HCT116 (cell line): ENCODE measurements at regions not wholly inside any gene's neighbourhood (a gene's known extent, or its start where the extent isn't known, plus 50 kb on each side); places are given as distances from the start of the nearest gene placed in this dataset.

ENCODE experiments used
- ATAC-seq: fragments of 200-7000 bp; cut with Tn5 transposase; 2 replicates; pipeline ENCODE4 v1.9.1; 2020; ENCODE audit warnings: mild to moderate bottlenecking, moderate library complexity
- BruUV-seq: library from RNA; stranded (reverse); fragments of 400-500 nt; replicated peaks from 2 replicates; lab custom pipeline; 2021; lab: Mats Ljungman, UMichigan
- CTCF ChIA-PET: fragments of 300-600 bp; sonication (Branson Sonifier 250); formaldehyde crosslinking; loops from one replicate; lab custom pipeline; 2021; ENCODE audit warnings: antibody characterized with exemption; lab: Charles Lee
- POLR2A ChIA-PET: fragments of 300-600, 350-600 bp; sonication (Branson Sonifier 250); formaldehyde crosslinking; loops from one replicate; lab custom pipeline; 2021; ENCODE audit warnings: antibody characterized with exemption; lab: Charles Lee
- RAD21 ChIA-PET, 2 experiments: fragments of 300-600 bp; sonication (Branson Sonifier 250); formaldehyde crosslinking; loops; one replicate each; lab custom pipeline; 2023; ENCODE audit warnings: low total read pairs in 2 of 2; ENCODE audit not compliant: uncharacterized antibody in 2 of 2, unreplicated experiment in 2 of 2, low non-redundant PET in 1 of 2; lab: Charles Lee
- DNase-seq: peaks from one replicate; pipeline ENCODE4 v3.0.0-alpha.2; 2010; ENCODE audit warnings: low read depth, low spot score
- H2AFZ ChIP-seq: fragments of 200-600 bp; shearing (Covaris generic), sonication (generic); 2 replicates; pipeline ENCODE4 v1.6.1; 2017; ENCODE audit warnings: low read depth, mixed run types, mixed read lengths, antibody characterized with exemption, low read length; ENCODE audit not compliant: poor library complexity, severe bottlenecking
- H3K27ac ChIP-seq: 2 replicates; pipeline ENCODE4 v1.5.1; 2012; ENCODE audit warnings: low read depth, low read length
- H3K27me3 ChIP-seq: fragments of 200-600 bp; sonication (generic); 2 replicates; pipeline ENCODE4 v1.6.1; 2016; ENCODE audit warnings: mixed run types, low read length, mixed read lengths; ENCODE audit not compliant: insufficient read depth
- H3K36me3 ChIP-seq, 2 experiments: fragments of 200-500 bp in 1 of 2; fragments of 200-600 bp in 1 of 2; sonication (Bioruptor generic) in 1 of 2; sonication (generic) in 1 of 2; 2 replicates each; pipeline versions ENCODE4 v1.5.1 to v1.6.1; 2014 to 2016; ENCODE audit warnings: low read length in 2 of 2, inconsistent platforms in 1 of 2, mixed read lengths in 1 of 2, mixed run types in 1 of 2; ENCODE audit not compliant: insufficient read depth in 2 of 2, control insufficient read depth in 1 of 2
- H3K4me1 ChIP-seq, 2 experiments: fragments of 200-600 bp in 1 of 2; sonication (generic) in 1 of 2; 2 replicates each; pipeline versions ENCODE4 v1.5.1 to v1.6.1; 2012 to 2017; ENCODE audit warnings: low read length in 2 of 2, inconsistent platforms in 1 of 2, mild to moderate bottlenecking in 1 of 2, mixed read lengths in 1 of 2, mixed run types in 1 of 2, moderate library complexity in 1 of 2; ENCODE audit not compliant: insufficient read depth in 2 of 2, control insufficient read depth in 1 of 2
- H3K4me2 ChIP-seq: fragments of 200-600 bp; sonication (generic); 2 replicates; pipeline ENCODE4 v1.6.1; 2017; ENCODE audit warnings: mixed run types, low read length, mixed read lengths
- H3K4me3 ChIP-seq, 2 experiments: fragments of 200-600 bp in 1 of 2; sonication (generic) in 1 of 2; replicated peaks in 1 of 2; 2 replicates each; pipeline ENCODE4 v1.5.1; 2011 to 2016; ENCODE audit warnings: low read length in 2 of 2, control low read depth in 1 of 2, low read depth in 1 of 2, mild to moderate bottlenecking in 1 of 2, mixed read lengths in 1 of 2, mixed run types in 1 of 2
- H3K79me2 ChIP-seq: fragments of 200-600 bp; sonication (generic); 2 replicates; pipeline ENCODE4 v1.6.1; 2017; ENCODE audit warnings: mild to moderate bottlenecking, mixed run types, low read length, moderate library complexity, mixed read lengths; ENCODE audit not compliant: insufficient read depth
- H3K9ac ChIP-seq: fragments of 200-600 bp; sonication (generic); 2 replicates; pipeline ENCODE4 v1.6.1; 2016; ENCODE audit warnings: low read length, mixed read lengths
- H3K9me2 ChIP-seq: fragments of 200-600 bp; sonication (generic), shearing (Covaris generic); 2 replicates; pipeline ENCODE4 v1.6.1; 2017; ENCODE audit warnings: mixed run types, mild to moderate bottlenecking, moderate library complexity; ENCODE audit not compliant: insufficient read depth
- H3K9me3 ChIP-seq, 2 experiments: fragments of 200-500 bp in 1 of 2; fragments of 200-600 bp in 1 of 2; sonication (Bioruptor generic) in 1 of 2; sonication (generic) in 1 of 2; 2 replicates each; pipeline ENCODE4 v1.6.1; 2014 to 2017; ENCODE audit warnings: low read length in 2 of 2, mixed read lengths in 2 of 2, inconsistent platforms in 1 of 2, low read depth in 1 of 2, mild to moderate bottlenecking in 1 of 2, mixed run types in 1 of 2, moderate library complexity in 1 of 2; ENCODE audit not compliant: control insufficient read depth in 1 of 2, insufficient read depth in 1 of 2
- H4K20me1 ChIP-seq: fragments of 200-600 bp; sonication (generic), shearing (Covaris generic); 2 replicates; pipeline ENCODE4 v1.6.1; 2017; ENCODE audit warnings: mixed run types, mild to moderate bottlenecking, moderate library complexity; ENCODE audit not compliant: insufficient read depth
- ATF3 ChIP-seq: IDR thresholded peaks from 2 replicates; pipeline ENCODE4 v1.6.1; 2012
- CEBPB ChIP-seq: IDR thresholded peaks from 2 replicates; pipeline ENCODE4 v1.6.1; 2012; ENCODE audit warnings: low read depth
- EGR1 ChIP-seq: IDR thresholded peaks from 2 replicates; pipeline ENCODE4 v1.6.1; 2012; ENCODE audit warnings: low read depth
- EZH2phosphoT487 ChIP-seq: fragments of 200-600 bp; IDR thresholded peaks from 2 replicates; pipeline ENCODE4 v1.6.1; 2018; ENCODE audit warnings: antibody characterized with exemption, borderline replicate concordance
- FOSL1 ChIP-seq: IDR thresholded peaks from 2 replicates; pipeline ENCODE4 v1.6.1; 2012; ENCODE audit warnings: low read depth
- MAX ChIP-seq: IDR thresholded peaks from 2 replicates; pipeline ENCODE4 v1.6.1; 2012
- POLR2A ChIP-seq: IDR thresholded peaks from 2 replicates; pipeline ENCODE4 v1.7.0; 2011; ENCODE audit warnings: borderline replicate concordance; ENCODE audit not compliant: insufficient read depth, insufficient read length; ENCODE audit errors: extremely low read depth
- POLR2AphosphoS5 ChIP-seq: IDR thresholded peaks from 2 replicates; pipeline ENCODE4 v1.6.1; 2011; ENCODE audit warnings: mild to moderate bottlenecking, low read depth, low read length, moderate library complexity
- RAD21 ChIP-seq: IDR thresholded peaks from 2 replicates; pipeline ENCODE4 v1.6.1; 2012; ENCODE audit warnings: low read depth, mild to moderate bottlenecking
- REST ChIP-seq: IDR thresholded peaks from 2 replicates; pipeline ENCODE4 v1.6.1; 2012; ENCODE audit warnings: low read depth
- SIN3A ChIP-seq: IDR thresholded peaks from 2 replicates; pipeline ENCODE4 v1.6.1; 2012; ENCODE audit warnings: low read depth
- SP1 ChIP-seq: IDR thresholded peaks from 2 replicates; pipeline ENCODE4 v1.6.1; 2012; ENCODE audit warnings: low read depth
- SRF ChIP-seq: IDR thresholded peaks from 2 replicates; pipeline ENCODE4 v1.6.1; 2012; ENCODE audit warnings: low read depth
- TCF7L2 ChIP-seq: IDR thresholded peaks from 2 replicates; pipeline ENCODE4 v1.7.0; 2011; ENCODE audit warnings: borderline replicate concordance, inconsistent platforms; ENCODE audit not compliant: insufficient read depth, insufficient read length; ENCODE audit errors: extremely low read depth
- YY1 ChIP-seq: IDR thresholded peaks from 2 replicates; pipeline ENCODE4 v1.6.1; 2011; ENCODE audit warnings: low read length, low read depth, moderate library complexity, mild to moderate bottlenecking; ENCODE audit not compliant: insufficient replicate concordance; ENCODE audit errors: extremely low read depth
- ZNF274 ChIP-seq: fragments of 200-500 bp; sonication (Bioruptor generic); IDR thresholded peaks from 2 replicates; pipeline ENCODE4 v1.6.1; 2014; ENCODE audit warnings: mild to moderate bottlenecking, low read depth, low read length, inconsistent platforms
- intact Hi-C: fragments of 100-400 bp; cut with micrococcal nuclease; formaldehyde crosslinking; loops from 2 replicates; pipeline ENCODE4 v1.10.0; 2022
- TF ChIP-seq, protein P1 (sequence below), 3 experiments: fragments of 200-600 bp in 1 of 3; sonication (generic) in 1 of 3; IDR thresholded peaks in 2 of 3; conservative IDR thresholded peaks in 1 of 3; 2 replicates each; pipeline ENCODE4 v1.5.1; 2012 to 2017; ENCODE audit warnings: low read depth in 2 of 3, low read length in 2 of 3, antibody characterized with exemption in 1 of 3, borderline replicate concordance in 1 of 3, control low read depth in 1 of 3, mild to moderate bottlenecking in 1 of 3, mixed read lengths in 1 of 3, mixed run types in 1 of 3, moderate library complexity in 1 of 3; ENCODE audit not compliant: insufficient read depth in 1 of 3
- TF ChIP-seq, protein P2 (sequence below): IDR thresholded peaks from 2 replicates; pipeline ENCODE4 v1.6.1; 2011; ENCODE audit warnings: mild to moderate bottlenecking, low read length, moderate library complexity; ENCODE audit not compliant: insufficient replicate concordance; ENCODE audit errors: extremely low read depth

DNA sequence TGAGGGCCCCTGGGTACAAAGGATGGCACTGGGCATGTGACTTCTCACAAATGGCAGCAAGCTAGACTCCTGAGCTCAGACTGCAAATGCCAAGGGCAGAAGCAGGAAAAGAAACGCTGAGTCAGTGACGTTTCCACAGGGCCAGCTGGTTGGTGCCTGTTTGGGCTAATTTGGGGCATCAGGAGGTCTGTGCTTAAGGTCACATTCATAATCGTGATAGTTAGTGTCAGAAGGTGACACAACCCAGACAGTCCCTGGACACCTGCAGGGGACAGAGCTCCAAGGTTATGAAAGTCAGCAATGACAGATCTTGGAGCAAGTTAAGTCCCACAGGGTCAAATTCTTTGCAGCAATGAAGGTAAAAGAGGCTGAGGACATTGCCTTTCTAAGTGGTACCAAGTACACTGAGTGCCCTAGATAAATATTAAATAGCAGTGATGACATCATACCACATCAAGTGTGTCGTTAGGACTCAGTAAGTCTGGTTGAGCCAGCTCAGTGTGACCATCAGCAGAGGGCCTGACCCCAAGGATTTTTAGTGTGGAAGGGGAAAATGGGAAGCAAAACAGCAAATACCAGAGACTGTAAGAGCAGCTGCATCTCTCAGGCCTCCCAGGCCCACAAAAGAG is 556.9 kb upstream of the CFAP20DC start:
- Histone ChIP-seq H3K4me3 (no peak overlapping the region), H3K27me3 (peaks cover 14% of the 10 kb centered on the region), H3K79me2 (no peaks in the 10 kb centered on the region), H3K9ac (no peak overlapping the region), H3K4me1 (no peaks in the 10 kb centered on the region), H3K9me2 (no peaks in the 10 kb centered on the region), H3K27ac (no peak overlapping the region), H3K9me3 (no peaks in the 10 kb centered on the region), H2AFZ (no peak overlapping the region), H3K36me3 (no peaks in the 10 kb centered on the region), H4K20me1 (no peaks in the 10 kb centered on the region; the same call in 1 of the 2 replicates), H3K4me2 (no peak overlapping the region)
- ChIA-PET RAD21 (no interaction called here), CTCF (interaction anchor here (1.7 to 3.0 kb wide), 2 partner anchors 203 to 251 kb away, joined by 4 to 9 read pairs; no protein-coding TSS in a partner anchor), POLR2A (no interaction called here)
- no TSS peak for BruUV-seq
- DNase-seq (no peak), ATAC-seq (no peak)
- intact Hi-C loops = no loop called here
- no peak for TF ChIP-seq TCF7L2
- no peak for TF ChIP-seq MAX
- TF ChIP-seq ATF3 = no peak
- TF ChIP-seq SP1 = no peak
- no peak for TF ChIP-seq EGR1
- no peak for TF ChIP-seq EZH2phosphoT487
- TF ChIP-seq, protein P1, sequence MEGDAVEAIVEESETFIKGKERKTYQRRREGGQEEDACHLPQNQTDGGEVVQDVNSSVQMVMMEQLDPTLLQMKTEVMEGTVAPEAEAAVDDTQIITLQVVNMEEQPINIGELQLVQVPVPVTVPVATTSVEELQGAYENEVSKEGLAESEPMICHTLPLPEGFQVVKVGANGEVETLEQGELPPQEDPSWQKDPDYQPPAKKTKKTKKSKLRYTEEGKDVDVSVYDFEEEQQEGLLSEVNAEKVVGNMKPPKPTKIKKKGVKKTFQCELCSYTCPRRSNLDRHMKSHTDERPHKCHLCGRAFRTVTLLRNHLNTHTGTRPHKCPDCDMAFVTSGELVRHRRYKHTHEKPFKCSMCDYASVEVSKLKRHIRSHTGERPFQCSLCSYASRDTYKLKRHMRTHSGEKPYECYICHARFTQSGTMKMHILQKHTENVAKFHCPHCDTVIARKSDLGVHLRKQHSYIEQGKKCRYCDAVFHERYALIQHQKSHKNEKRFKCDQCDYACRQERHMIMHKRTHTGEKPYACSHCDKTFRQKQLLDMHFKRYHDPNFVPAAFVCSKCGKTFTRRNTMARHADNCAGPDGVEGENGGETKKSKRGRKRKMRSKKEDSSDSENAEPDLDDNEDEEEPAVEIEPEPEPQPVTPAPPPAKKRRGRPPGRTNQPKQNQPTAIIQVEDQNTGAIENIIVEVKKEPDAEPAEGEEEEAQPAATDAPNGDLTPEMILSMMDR (IDR thresholded peaks at IDR 0.05 in 2 of 3, conservative IDR thresholded peaks at IDR 0.05 in 1 of 3; ENCODE audit: borderline replicate concordance in 1 of 3, insufficient read depth in 1 of 3, low read depth in 2 of 3, low read length in 2 of 3) = no peak
- TF ChIP-seq POLR2AphosphoS5 = no peak
- no peak for TF ChIP-seq SIN3A
- TF ChIP-seq YY1 = no peak
- no peak for TF ChIP-seq SRF
- TF ChIP-seq, protein P2, sequence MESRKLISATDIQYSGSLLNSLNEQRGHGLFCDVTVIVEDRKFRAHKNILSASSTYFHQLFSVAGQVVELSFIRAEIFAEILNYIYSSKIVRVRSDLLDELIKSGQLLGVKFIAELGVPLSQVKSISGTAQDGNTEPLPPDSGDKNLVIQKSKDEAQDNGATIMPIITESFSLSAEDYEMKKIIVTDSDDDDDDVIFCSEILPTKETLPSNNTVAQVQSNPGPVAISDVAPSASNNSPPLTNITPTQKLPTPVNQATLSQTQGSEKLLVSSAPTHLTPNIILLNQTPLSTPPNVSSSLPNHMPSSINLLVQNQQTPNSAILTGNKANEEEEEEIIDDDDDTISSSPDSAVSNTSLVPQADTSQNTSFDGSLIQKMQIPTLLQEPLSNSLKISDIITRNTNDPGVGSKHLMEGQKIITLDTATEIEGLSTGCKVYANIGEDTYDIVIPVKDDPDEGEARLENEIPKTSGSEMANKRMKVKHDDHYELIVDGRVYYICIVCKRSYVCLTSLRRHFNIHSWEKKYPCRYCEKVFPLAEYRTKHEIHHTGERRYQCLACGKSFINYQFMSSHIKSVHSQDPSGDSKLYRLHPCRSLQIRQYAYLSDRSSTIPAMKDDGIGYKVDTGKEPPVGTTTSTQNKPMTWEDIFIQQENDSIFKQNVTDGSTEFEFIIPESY = no peak
- TF ChIP-seq CEBPB = no peak
- no peak for TF ChIP-seq FOSL1
- TF ChIP-seq ZNF274 = no peak
- TF ChIP-seq REST = no peak
- no peak for TF ChIP-seq RAD21
- TF ChIP-seq POLR2A = no peak
